ENCODE measurements at regions not wholly inside any gene's neighbourhood (a gene's known extent, or its start where the extent isn't known, plus 50 kb on each side); places are given as distances from the start of the nearest gene placed in this dataset.

DNA sequence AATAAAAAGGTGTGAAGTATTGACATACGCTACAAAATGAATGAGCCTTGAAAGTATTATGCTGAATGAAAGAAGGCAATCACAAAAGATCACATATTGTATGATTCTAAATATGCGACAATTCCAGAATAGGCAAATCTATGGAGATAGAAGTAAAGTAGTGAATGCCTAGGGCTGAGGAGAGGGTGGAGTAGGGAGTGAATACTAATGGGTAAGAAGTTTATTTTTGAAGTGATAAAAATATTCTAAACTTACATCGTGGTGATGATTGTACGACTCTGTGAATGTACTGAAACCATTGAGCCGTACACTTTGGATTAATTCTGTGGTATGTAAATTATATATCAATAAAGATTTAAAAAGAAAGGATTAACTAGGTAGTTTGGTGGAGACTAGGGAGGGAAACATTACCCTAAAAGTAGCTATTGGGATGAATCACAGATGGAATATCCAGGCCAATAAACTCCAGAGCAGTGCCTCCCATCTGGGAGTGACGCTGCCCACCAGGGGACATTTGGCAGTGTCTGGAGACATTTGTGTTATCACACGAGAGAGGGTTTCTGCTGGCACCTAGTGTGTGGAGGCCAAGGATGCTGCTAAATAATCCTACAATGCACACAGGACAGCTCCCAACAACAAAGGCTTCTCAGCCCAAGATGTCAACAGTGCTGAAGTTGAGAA is 214.2 kb upstream of the PCSK2 start:
- DNase-seq (ENCODE audit: low read depth in 2 of 3, low spot score in 1 of 3) = no peak

DNA sequence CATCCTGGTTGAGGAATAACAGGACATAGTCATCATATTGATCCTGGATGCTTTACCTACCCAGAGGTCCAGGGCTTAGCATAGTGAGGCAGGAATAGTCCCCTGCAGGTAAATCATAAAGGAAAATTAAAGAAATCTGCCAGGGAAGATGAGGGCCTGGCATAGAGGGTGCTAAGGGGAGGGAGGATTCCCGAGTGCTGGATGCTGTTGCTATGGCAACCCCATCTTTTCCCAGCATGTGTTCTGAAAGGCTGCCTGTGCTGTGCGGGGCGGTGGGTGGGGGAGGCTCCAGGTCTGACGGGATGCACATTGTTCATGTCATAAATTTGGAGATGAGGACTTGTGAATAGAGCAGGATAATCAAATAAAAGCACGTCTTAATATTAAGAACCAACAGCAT is 212.6 kb upstream of the PCSK2 start:
- no peak for DNase-seq (ENCODE audit: low read depth in 2 of 3, low spot score in 1 of 3)

DNA sequence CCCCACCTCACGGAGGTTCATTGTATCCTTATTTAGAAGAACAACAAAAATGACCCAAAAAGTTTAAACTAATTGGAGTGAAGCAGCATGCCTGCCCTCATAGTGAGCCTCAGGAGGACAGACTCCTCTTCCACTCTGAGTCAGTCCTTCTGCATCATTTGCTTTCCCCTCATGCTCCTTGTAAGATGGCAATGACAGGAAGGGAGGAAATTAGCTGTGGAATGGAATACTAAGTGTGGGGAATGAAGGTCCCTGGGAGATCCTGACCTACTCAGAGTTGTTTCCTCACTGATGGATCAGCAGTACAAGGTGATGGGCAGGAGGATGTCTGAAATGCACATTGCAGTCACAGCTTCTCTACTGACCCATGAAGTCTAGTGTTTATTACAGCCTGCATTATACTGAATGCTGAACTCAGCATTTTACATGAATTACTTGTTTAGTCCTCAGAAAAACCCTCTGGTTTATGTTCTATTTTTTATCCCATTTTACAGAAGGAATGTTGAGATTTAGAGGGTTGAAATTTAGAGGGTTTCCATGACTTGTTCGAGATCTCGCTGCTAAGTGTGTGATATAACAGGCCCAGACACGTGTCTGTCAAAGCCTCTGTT is 212.0 kb upstream of the PCSK2 start:
- no peak for DNase-seq (ENCODE audit: low read depth in 2 of 3, low spot score in 1 of 3)

DNA sequence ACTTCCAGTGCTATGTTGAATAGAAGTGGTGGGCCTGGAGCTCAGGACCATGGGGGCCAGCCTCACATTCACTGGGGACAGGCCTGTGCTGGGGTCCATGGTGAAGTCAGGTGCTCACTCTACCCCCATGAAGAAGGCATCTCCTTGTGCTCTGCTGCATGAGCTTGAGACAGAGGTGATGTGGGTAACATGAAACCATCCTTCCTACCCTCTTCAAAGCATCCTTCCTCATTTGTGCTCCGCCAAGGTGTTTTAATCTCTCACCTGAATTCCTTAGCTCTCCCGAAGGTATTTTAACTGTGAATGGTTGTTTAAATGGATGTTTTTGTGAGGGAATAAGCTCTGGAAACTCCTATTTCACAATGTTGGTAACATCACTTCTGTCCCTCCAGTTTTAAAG is 209.6 kb upstream of the PCSK2 start:
- DNase-seq (ENCODE audit: low read depth in 2 of 3, low spot score in 1 of 3) = no peak

DNA sequence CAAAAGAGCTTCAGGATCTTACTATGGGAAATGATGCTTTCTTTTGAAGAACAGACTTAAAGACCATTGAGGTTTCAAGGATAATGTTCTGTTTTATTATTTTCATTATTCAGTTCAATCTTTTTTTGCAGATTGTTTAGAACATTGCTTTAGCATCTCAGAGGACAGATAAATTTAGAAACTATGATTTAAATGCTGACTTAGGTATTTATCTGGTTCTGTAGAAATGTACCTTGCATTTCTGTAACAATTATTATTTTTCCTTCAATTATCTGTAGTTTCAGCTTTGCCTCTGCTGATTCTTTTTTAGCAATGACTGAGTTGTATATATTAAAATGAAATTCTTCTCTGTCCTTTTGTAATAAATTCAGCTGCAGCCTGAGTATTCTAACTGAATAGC is 205.4 kb upstream of the PCSK2 start:
- no peak for DNase-seq (ENCODE audit: low read depth in 2 of 3, low spot score in 1 of 3)

DNA sequence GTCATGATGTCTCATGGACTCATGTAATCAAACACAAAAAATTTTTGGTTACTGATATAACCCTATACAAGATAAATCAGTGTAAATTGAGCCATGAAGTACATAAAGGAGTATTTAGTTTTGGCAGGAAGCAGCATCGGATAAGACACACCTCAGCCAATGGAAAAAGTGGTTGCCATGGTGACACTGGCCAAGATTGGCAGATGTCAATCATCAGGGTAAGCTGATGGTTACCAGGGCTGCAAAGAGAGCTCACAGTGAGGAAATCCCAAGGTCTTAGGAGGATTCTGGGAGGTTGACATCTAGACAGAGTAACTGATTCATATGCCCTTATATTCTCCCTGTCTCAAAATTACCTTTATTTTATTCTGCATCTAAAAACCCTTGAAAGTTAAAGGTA is 203.8 kb upstream of the PCSK2 start:
- no peak for DNase-seq (ENCODE audit: low read depth in 2 of 3, low spot score in 1 of 3)

DNA sequence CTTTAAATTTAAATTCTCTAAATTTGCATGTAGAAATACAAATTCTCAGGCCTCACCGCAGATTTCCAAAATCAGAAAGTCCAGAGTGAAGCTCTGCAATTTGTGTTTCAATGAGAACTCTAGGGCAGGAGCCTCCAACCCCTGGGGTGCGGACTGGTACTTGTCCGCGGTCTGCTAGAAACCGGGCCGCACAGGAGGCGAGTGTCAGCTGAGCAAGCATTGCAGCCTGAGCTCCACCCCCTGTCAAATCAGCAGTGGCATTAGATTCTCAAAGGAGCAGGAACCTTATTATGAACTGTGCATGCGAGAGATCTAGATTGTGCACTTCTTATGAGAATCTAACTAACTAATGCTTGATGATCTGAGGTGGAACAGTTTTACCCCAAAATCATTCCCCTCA is 203.0 kb upstream of the PCSK2 start:
- no peak for DNase-seq (ENCODE audit: low read depth in 2 of 3, low spot score in 1 of 3)

DNA sequence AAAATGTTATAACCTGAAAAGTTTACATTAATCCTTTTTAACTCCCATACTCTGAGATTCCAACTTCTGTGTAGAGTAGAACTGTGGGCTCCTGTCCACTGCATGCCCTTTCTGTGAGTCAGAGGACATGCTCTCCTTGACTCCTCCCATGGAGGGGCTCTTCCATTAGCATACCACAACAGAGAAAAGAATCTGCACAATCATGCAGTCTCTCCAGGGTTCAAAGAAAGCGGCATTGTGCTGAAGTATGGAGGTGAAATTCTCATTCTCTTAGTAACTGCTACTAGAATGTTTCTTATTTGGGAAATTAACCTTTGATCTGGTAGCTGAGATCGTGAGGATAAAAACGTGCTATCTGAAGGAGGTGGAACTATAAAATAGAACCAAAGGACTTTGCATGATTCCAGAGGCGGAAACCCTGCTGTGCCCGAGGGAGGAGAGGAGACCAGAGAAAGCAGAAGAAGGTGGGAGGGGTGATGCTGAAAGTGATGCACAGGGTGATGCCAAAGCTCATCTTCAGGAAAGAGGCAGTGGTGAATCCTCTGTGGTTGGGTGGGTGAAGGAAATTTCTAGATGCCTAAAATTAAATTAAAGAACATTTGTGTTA is 202.2 kb upstream of the PCSK2 start:
- DNase-seq (ENCODE audit: low read depth in 2 of 3, low spot score in 1 of 3) = no peak

DNA sequence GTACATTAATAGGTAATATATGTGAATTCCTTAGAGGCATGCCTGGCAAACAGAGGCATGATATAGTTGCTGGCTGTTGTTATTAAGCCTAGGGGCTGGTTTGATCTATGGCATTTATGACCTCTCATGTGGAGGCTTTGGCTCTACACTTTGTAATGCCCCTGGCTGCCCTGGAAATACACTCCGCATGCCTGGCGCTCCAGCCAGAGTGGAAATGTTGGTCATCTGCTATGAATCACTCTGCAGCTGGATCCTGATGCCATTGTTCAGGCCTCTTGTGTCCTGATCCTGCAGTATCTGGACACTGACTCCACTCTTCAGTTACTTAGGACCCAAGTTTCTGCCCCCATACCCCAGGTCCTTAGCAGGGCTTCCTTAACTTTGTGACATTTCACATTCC is 200.5 kb upstream of the PCSK2 start:
- DNase-seq (ENCODE audit: low read depth in 2 of 3, low spot score in 1 of 3) = no peak

DNA sequence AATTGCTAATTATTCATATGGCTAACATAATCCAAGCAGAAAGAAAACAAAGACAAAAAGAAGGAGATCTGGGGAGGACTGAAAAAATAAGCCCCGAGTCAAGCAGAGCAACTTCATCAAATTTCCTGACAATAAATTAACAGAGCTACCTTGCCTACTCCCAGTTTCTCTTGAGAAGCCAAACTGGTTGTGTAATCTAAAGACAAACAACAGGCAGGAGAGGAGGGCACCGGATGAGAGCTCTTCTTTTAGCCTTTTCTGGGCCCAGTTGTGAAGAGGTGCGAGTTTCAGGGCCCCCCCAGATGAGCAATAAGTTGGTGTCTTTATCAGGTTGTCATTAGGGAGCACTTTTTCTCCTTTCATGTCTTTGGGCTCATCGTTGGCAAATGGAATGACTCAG is 197.1 kb upstream of the PCSK2 start:
- no peak for DNase-seq (ENCODE audit: low read depth in 2 of 3, low spot score in 1 of 3)

DNA sequence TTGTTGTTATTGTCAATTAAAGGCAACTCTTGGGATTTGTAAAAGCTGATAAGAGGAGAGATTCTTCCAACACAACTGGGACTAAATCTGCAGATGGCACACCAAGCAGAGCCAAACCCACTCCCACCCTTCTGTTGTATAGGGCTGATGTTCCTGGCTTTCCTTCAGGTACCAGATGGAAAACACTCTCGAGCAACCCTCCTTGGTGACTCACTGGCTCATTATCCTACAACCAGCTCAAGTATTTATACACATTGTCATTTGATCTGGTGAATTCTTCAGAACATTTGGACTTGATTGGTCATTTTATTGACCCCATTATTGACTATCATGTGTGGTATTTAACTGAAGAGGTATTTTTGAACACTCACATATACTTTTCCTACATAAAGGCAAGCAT is 190.3 kb upstream of the PCSK2 start:
- DNase-seq (ENCODE audit: low read depth in 2 of 3, low spot score in 1 of 3) = no peak

DNA sequence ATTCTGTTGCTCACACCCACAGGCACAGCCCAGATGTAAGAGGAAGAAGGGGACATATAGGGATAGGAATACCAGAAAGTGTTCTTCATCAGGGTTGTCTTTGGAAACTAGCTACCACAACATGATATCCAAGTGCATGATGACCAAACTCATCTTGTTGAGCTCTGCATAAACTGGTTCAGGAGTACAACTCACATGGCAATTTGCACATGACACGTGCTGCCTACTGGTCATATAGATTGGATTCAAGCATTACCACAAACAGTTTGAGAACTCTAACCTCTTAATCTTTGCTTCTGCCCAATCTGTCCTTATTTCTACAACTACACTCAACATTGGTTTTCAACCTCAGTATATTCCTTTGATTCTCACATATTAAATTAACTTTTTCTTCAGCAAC is 184.7 kb upstream of the PCSK2 start:
- DNase-seq (ENCODE audit: low read depth in 2 of 3, low spot score in 1 of 3) = no peak

DNA sequence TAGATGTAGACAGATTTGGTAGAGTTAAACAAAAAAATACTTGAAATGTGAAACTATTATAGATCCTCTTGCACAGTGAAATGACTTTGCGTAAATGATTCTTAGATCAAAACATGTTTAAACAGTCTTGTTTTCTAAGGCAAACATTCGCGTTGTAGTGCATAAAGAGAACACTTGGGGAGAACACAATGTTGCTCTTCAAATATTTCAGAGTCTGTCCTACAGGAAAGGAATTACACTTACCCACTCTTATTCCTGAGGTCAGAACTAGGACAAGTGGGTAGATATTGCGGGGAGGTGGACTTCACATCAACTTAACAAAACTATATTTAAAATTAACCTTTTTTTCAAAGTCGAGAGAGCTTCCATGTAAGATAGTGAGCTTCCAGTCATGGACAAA is 183.5 kb upstream of the PCSK2 start:
- no peak for DNase-seq (ENCODE audit: low read depth in 2 of 3, low spot score in 1 of 3)

DNA sequence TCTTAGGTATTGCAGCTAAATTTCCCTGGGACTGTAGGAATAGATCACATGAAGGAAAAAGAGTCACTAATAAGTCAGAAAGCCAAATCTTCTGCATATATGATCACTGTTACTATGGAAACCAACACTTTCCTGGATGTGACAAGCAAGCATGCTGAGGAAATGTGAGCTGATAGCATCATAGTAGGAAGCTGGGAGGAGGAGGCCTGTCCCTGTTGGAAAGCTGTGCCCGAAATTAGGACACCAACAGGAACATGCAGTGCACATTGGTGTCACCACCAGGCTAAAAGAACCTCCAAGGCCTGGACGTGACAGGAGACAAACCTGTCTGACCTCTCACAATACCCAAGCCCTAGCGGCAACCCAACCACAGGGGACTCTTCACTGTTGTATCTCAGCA is 181.9 kb upstream of the PCSK2 start:
- no peak for DNase-seq (ENCODE audit: low read depth in 2 of 3, low spot score in 1 of 3)

DNA sequence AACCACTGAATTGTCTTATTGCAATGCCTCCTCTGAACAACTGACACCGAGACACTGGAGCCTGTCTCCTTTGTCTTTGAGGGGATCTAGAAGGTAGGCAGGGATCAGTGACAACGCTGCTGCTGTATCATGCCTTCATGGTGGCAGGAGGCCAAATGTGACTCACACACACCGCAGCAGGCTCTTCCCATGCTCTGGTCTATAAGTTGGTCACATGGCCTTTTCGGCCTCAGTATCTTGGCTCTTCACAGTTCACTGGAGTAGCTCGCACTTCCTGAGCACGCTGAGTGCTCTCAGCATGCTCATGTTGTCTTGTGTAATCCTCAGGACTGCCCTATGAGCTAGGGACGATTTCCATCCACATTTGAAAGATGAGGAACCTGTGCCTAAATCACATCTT is 167.4 kb upstream of the PCSK2 start:
- no peak for DNase-seq (ENCODE audit: low read depth in 2 of 3, low spot score in 1 of 3)

DNA sequence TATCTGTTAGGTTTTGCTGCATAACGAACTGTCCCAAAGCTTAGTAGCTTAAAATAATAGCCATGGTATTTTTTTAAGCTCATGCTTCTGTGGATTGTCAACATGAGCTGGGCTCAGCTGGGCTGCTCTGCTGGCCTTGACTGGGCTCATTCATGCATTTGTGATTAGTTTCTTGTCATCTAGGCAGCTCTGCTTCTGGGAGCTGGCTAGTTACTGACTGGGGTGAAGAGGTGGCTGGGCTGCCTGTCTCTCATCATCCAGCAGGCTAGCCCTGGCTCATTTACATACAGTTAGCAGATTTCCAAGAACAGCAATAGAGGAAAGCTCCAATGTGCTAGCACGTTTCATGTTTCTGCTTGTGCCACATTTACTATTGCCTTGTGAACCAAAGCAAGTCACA is 165.1 kb upstream of the PCSK2 start:
- no peak for DNase-seq (ENCODE audit: low read depth in 2 of 3, low spot score in 1 of 3)

DNA sequence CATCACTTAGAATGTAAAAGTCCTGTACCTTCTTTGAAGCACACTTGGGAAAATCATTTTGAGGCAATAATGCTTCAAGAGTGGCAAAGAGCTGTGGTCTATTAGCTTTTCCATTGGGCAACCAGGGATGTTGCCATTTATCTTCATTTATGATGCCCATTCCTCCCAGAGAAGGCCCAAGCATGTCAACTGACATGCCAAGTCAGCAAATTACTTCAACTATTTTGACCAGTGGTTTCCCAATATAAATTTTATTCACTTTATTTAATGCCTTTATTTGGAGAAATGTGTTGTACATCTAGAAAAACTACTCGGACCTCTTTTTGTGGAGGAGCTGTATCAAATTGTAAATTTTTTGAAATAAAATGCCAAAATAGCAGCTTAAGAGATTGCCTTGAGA is 164.1 kb upstream of the PCSK2 start:
- DNase-seq (ENCODE audit: low read depth in 2 of 3, low spot score in 1 of 3) = no peak

DNA sequence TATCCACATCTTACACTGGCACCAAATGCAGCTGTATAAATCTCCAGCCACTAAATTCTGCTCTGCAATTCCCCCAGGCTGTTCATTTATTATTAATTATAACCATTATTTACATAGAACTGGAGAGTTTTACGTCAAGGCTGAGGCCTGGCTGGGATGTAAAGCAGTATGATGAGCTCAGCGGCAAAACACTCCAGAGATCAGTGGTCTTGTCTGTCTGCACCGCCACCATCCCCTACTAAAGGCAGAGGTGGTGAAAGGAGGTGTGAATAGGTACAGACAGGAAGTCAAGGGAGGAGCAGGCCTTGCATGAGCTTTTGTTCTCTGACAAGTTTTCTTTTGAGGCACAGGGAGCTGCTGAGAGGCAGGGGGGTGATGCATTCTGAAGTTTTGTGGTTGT is 159.9 kb upstream of the PCSK2 start:
- DNase-seq (ENCODE audit: low read depth in 2 of 3, low spot score in 1 of 3) = no peak

DNA sequence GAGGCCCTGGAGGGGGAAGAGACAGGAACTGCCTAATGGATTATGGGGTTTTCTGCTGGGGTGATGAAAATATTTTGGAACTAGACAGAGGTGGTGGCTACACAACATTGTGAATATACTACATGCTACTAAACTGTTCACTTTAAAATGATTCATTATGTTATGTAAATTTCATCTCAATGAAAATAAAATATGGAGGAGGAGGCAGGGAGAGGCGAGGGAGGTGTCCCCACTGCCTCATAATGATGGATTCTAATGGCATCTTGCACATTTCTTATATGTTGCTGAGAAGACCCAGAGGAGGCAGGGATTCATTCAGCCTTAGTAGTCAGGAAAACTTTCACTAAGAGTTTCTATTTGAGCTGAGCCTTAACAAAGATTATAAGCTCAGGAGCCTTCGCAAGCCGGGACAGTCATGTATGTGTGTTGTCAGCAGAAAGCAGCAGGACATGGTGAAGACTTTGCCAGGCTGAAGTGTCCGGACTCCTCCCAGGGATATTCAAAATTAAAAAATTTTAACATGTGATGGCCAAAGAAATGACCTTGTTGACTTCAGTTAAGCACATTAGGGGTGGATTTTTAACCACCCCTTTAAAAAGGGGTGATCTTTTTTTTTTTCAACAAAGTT is 158.6 kb upstream of the PCSK2 start:
- DNase-seq (ENCODE audit: low read depth in 2 of 3, low spot score in 1 of 3) = no peak

DNA sequence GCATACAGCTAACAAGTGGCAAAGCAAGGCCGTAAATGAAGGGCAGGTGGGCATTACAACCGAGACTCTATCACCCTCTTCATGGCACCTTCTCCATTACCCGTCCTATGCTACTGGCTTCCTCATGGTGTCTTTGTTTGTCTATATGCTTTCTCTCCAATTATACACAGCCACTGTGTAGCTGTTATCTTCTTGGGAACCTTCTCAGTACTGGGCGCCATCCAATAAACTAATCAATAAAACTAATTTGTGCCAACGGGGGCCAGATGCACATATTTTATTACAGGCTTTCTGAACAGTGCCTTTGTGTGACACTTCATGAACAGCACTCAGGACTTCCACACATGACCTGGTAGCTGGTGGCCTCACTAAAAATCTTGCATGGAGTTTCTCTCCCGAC is 149.8 kb upstream of the PCSK2 start:
- no peak for DNase-seq (ENCODE audit: low read depth in 2 of 3, low spot score in 1 of 3)

DNA sequence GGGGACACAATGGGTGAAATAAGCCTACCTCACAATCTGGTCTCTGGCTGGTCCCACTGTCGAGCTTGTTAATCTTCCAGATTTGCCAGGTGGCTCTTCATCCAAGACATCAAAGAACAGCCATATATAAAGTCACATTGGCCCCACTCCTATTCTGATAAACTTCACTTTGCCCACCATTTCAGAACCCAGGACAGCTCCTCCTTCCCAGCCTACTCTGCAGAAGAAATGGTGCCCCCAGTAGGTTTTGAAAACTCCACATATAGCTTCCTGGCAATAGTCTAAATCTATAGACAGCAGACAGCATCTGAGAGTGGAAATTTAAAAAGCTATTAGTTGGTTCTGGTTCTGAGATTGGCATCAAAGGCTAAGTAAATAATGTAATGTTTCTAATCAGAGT is 143.1 kb upstream of the PCSK2 start:
- DNase-seq (ENCODE audit: low read depth in 2 of 3, low spot score in 1 of 3) = no peak

DNA sequence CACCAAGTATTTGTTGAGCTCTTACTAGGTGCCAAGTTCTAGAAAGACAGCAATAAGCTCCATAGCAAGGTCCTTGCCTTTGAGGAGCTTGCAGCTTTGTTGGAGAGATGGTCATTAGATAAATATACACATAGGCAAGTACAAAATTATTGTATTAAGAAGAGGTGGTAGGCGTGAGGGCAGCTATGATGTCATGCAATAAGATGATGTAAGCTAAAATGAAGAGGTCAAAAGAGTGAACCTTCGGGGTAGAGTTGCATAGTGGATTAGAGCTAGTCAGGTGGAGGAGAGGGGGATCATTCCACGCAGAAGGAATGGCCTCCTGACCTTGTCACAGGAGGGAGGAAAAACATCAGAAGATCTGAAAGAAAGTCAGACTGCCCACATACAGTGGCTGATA is 141.9 kb upstream of the PCSK2 start:
- DNase-seq (ENCODE audit: low read depth in 2 of 3, low spot score in 1 of 3) = no peak

DNA sequence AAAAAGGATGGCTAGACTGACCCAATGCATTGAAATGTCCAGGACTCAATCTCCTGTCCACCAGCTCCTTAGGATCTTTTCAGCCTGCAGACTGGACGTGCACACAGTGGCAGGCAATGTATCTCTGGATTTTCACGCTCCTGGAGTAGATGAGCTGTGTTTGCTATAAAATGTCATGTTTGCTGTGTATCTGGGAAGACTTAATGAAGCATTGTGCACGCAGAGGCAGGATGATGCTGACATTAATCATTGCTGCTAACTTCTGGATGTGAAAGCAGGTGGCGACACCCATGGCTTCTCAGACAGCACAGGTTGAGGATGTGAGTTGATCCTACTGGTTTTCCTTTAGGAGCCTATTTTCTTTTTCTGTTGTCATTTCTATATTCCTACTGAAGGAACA is 133.1 kb upstream of the PCSK2 start:
- DNase-seq (ENCODE audit: low read depth in 2 of 3, low spot score in 1 of 3) = no peak
